ENCODE measurements at regions not wholly inside any gene's neighbourhood (a gene's known extent, or its start where the extent isn't known, plus 50 kb on each side); places are given as distances from the start of the nearest gene placed in this dataset.
"Not testable (repeated sequence)": the region's sequence is repeated elsewhere in the genome, so short reads cannot be mapped to it uniquely, and the experiment has no call there.

DNA sequence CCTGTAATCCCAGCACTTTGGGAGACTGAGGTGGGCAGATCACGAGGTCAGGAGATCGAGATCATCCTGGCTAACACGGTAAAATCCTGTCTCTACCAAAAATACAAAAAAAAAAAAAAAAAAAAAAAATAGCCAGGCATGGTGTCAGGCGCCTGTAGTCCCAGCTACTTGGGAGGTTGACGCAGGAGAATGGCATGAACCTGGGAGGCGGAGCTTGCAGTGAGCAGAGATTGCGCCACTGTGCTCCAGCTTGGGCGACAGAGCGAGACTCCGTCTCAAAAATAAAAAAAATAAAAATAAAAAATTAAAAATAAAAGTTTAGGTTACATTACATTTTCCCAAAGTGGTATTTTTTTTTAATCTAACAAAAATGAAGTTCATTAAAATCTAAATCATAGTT is 218.1 kb upstream of the TMEFF2 start:
- WGBS = 90% methylated on average over 10 of the region's 10 CpGs
- H3K27me3 ChIP-seq (ENCODE audit: control insufficient read depth, insufficient read depth); H3K9me3 ChIP-seq (ENCODE audit: control insufficient read depth, low read length); H3K4me3 ChIP-seq (ENCODE audit: low read length); H3K4me1 ChIP-seq (ENCODE audit: control insufficient read depth, insufficient read depth, low read length); intact Hi-C loops (cut with DNase I); H3K27ac ChIP-seq (ENCODE audit: low read length); DNase-seq; ATAC-seq: not testable (repeated sequence)

DNA sequence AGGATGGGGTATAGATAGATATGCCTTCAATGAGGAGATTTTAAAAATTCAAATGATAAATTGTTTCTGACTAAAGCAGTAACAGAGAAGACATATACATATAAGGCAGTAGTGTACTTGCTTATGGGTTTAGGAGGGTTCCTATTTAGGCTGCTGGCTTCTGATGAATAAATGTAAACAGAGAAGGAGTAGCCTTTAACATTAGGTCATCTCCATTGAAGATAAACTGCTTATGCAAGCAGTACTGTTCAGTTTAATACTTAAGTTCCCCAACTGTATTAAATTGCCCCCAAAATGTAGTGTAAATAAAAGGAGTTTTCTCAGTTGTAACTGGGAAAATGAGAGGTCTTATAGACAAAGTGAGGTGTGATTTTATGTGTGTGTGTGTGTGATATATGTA is 217.7 kb upstream of the TMEFF2 start:
- H3K4me3 ChIP-seq (ENCODE audit: low read length) = no peak overlapping the region

DNA sequence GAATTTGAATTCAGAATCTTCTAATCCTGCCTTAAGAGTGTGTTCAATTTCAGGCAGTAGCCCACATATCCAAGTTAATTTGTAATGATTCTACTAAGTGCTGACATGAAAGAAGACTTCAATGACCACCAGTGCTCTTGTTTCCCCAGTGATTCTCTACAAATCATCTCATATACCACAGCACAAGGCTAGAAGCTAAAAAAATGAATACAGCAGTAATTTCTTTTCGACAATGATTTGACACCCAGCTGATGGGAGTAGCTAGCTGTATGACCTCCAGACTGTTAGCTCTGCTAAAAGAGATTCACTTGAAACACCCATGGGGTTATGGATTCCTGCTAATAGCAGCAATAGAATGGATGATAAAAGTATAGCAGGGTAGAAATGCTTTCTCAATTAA is 217.0 kb upstream of the TMEFF2 start:
- WGBS = 77% methylated on average over 1 of the region's 1 CpG
- H3K27ac ChIP-seq (ENCODE audit: low read length) = no peak overlapping the region
- H3K4me3 ChIP-seq (ENCODE audit: low read length) = no peak overlapping the region
- no peak for ATAC-seq
- H3K9me3 ChIP-seq (ENCODE audit: control insufficient read depth, low read length) = no peaks in the 10 kb centered on the region
- no peaks in the 10 kb centered on the region for H3K27me3 ChIP-seq (ENCODE audit: control insufficient read depth, insufficient read depth)
- DNase-seq = no peak
- no peaks in the 10 kb centered on the region for H3K4me1 ChIP-seq (ENCODE audit: control insufficient read depth, insufficient read depth, low read length)
- intact Hi-C loops (cut with DNase I) = no loop called here

More for the DNA sequence above, 217.7 kb upstream of the TMEFF2 start:
- H3K4me1 ChIP-seq (ENCODE audit: control insufficient read depth, insufficient read depth, low read length) = no peaks in the 10 kb centered on the region
- no peak overlapping the region for H3K27ac ChIP-seq (ENCODE audit: low read length)
- intact Hi-C loops (cut with DNase I) = no loop called here
- DNase-seq (no peak), ATAC-seq (no peak)
- no peaks in the 10 kb centered on the region for H3K27me3 ChIP-seq (ENCODE audit: control insufficient read depth, insufficient read depth)
- H3K9me3 ChIP-seq (ENCODE audit: control insufficient read depth, low read length) = no peaks in the 10 kb centered on the region

DNA sequence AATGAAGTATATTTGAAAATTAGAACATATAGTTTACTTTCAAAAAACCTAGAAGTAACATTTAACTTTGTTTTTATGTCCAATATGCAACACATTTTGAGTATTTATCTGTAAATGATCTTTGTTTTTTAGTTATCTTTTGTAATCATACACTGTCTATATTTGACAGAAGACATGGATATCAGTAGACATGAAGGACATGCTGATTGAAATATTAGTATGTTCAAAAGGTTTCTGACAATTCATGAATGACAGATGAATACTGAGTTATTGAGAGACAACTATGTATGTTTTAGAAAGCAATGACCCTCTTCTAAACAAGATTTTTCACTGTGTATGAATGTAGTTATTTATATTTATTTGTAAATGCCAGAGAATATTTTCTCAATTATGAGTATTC is 215.6 kb upstream of the TMEFF2 start:
- Histone ChIP-seq H3K27ac (ENCODE audit: low read length) (no peak overlapping the region), H3K4me1 (ENCODE audit: control insufficient read depth, insufficient read depth, low read length) (no peaks in the 10 kb centered on the region), H3K27me3 (ENCODE audit: control insufficient read depth, insufficient read depth) (no peaks in the 10 kb centered on the region), H3K9me3 (ENCODE audit: control insufficient read depth, low read length) (no peaks in the 10 kb centered on the region), H3K4me3 (ENCODE audit: low read length) (no peak overlapping the region)
- intact Hi-C loops (cut with DNase I) = no loop called here
- ATAC-seq (no peak), DNase-seq (no peak)

DNA sequence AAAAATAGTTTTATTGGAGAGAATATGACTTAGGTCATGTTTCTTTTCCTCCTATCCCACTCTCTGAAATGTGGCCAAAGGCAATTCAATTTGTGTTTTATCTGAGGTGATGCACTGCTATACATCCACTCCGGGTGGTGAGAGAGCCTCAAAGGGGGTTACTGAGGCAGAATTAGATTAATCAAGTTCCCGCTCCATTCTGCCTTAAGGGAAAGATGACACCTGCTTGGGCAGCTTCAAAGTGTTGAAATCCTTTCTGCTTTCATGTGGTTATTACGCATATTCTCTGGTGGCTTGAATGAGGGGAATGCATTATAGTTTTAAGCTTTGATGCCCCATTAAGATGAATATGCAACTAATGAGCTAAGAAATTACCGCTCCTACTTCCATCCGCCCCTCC is 213.0 kb upstream of the TMEFF2 start:
- H3K4me3 ChIP-seq (ENCODE audit: low read length) = no peak overlapping the region
- ATAC-seq = no peak
- WGBS = 69% methylated on average over 5 of the region's 5 CpGs
- no peaks in the 10 kb centered on the region for H3K27me3 ChIP-seq (ENCODE audit: control insufficient read depth, insufficient read depth)
- no peaks in the 10 kb centered on the region for H3K9me3 ChIP-seq (ENCODE audit: control insufficient read depth, low read length)
- no peaks in the 10 kb centered on the region for H3K4me1 ChIP-seq (ENCODE audit: control insufficient read depth, insufficient read depth, low read length)
- no peak overlapping the region for H3K27ac ChIP-seq (ENCODE audit: low read length)
- intact Hi-C loops (cut with DNase I) = no loop called here
- no peak for DNase-seq

DNA sequence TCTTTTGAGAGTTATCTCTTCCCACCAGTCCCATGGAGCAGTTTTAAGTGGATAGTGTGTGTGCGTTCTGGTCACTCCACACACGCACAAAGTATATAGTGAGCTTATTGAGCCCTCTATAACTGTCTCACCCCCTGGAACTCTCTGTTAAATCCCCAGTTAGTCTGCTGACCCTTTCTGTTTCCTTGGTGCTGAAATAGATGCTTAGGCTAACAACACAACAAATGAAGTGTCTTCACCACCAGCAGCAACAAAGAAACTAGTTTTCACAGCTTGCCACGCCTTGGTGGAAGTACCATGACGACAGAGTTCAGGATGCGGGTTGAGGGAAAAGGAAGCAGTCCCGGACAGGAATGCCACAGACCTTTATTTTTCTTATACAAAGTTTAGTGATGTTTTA is 203.5 kb upstream of the TMEFF2 start:
- no peak overlapping the region for H3K27ac ChIP-seq (ENCODE audit: low read length)

DNA sequence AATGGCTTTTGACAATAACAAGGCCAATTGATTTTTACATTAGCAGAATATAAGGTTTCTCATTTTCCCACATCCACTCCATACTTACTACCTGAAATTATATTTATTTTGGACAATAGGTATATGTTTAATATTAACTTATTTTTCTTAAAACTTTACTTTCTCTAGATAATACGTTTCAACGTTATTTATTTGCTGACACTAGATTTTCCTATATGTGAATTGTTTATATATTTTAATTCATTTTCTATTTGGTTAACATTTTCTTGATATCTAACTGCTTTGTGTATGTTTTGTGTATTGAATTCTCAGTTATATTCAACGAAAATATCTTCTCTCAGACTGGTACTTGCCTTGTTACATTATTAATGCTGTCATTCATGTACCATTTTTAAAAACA is 199.9 kb upstream of the TMEFF2 start:
- no peaks in the 10 kb centered on the region for H3K27me3 ChIP-seq (ENCODE audit: control insufficient read depth, insufficient read depth)
- 89% methylated on average over 3 of the region's 3 CpGs for WGBS
- no peak overlapping the region for H3K27ac ChIP-seq (ENCODE audit: low read length)
- no peak for ATAC-seq
- intact Hi-C loops (cut with DNase I) = no loop called here
- no peaks in the 10 kb centered on the region for H3K9me3 ChIP-seq (ENCODE audit: control insufficient read depth, low read length)
- no peaks in the 10 kb centered on the region for H3K4me1 ChIP-seq (ENCODE audit: control insufficient read depth, insufficient read depth, low read length)
- no peak overlapping the region for H3K4me3 ChIP-seq (ENCODE audit: low read length)
- DNase-seq = no peak

More for the DNA sequence above, 203.5 kb upstream of the TMEFF2 start:
- no peaks in the 10 kb centered on the region for H3K9me3 ChIP-seq (ENCODE audit: control insufficient read depth, low read length)
- no peaks in the 10 kb centered on the region for H3K4me1 ChIP-seq (ENCODE audit: control insufficient read depth, insufficient read depth, low read length)
- WGBS = 83% methylated on average over 6 of the region's 6 CpGs
- DNase-seq (no peak), ATAC-seq (no peak)
- no peaks in the 10 kb centered on the region for H3K27me3 ChIP-seq (ENCODE audit: control insufficient read depth, insufficient read depth)
- H3K4me3 ChIP-seq (ENCODE audit: low read length) = no peak overlapping the region
- intact Hi-C loops (cut with DNase I) = no loop called here

DNA sequence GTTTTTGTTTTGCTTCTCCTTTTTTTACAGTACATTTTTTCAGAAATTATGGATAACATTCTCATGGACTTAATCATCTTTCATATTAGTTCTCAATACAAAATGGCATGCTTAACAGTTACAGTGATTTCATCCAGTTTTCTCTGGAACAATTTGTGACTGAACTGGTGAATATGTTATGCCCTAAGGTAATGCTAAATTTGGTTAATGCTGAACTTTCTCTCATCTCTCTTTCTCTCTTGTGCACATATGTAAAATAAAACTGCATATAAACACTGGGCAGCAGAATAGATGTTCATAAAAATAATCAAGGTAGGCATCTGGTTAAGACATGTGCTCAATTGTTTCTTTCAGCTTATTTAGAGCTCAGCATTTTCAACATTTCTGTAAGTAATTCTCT is 196.3 kb upstream of the TMEFF2 start:
- no peaks in the 10 kb centered on the region for H3K9me3 ChIP-seq (ENCODE audit: control insufficient read depth, low read length)
- DNase-seq (no peak), ATAC-seq (no peak)
- no peaks in the 10 kb centered on the region for H3K4me1 ChIP-seq (ENCODE audit: control insufficient read depth, insufficient read depth, low read length)
- no peak overlapping the region for H3K27ac ChIP-seq (ENCODE audit: low read length)
- no peaks in the 10 kb centered on the region for H3K27me3 ChIP-seq (ENCODE audit: control insufficient read depth, insufficient read depth)
- intact Hi-C loops (cut with DNase I) = no loop called here
- no peak overlapping the region for H3K4me3 ChIP-seq (ENCODE audit: low read length)

DNA sequence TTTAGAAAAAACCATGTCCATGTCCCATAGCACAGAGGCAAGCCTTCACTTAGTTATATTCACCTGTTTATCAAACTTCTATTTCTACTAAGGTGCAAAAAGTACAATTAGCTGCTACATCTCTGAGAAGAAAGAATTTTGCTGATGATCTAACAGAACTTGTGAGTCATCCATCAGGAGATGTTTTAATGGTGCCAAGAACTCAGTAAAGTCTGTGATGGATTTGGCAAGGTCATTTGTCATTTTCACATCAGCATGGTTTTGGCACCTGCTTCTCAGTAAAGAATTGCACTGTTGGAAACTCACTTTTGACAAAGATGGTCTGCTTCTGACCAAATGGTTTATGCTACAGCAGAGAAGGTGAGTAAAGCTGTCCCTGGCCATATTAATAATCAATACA is 195.7 kb upstream of the TMEFF2 start:
- ATAC-seq (no peak), DNase-seq (no peak)
- Histone ChIP-seq H3K27me3 (ENCODE audit: control insufficient read depth, insufficient read depth) (no peaks in the 10 kb centered on the region), H3K27ac (ENCODE audit: low read length) (no peak overlapping the region), H3K4me1 (ENCODE audit: control insufficient read depth, insufficient read depth, low read length) (no peaks in the 10 kb centered on the region), H3K9me3 (ENCODE audit: control insufficient read depth, low read length) (no peaks in the 10 kb centered on the region), H3K4me3 (ENCODE audit: low read length) (no peak overlapping the region)
- intact Hi-C loops (cut with DNase I) = no loop called here

DNA sequence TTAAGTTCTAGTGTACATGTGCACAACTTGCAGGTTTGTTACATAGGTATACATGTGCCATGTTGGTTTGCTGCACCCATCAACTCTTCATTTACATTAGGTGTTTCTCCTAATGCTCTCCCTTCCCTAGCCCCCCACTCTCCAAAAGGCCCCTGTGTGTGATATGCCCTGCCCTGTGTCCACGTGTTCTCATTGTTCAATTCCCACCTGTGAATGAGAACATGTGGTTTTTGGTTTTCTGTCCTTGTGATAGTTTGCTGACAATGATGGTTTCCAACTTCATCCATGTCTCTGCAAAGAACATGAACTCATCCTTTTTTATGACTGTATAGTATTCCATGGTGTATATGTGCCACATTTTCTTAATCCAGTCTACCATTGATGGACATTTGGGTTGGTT is 189.5 kb upstream of the TMEFF2 start:
- ATAC-seq; H3K4me3 ChIP-seq (ENCODE audit: low read length); H3K27me3 ChIP-seq (ENCODE audit: control insufficient read depth, insufficient read depth); intact Hi-C loops (cut with DNase I); H3K4me1 ChIP-seq (ENCODE audit: control insufficient read depth, insufficient read depth, low read length); DNase-seq; H3K27ac ChIP-seq (ENCODE audit: low read length); H3K9me3 ChIP-seq (ENCODE audit: control insufficient read depth, low read length): not testable (repeated sequence)
- 80% methylated on average over 1 of the region's 1 CpG for WGBS

DNA sequence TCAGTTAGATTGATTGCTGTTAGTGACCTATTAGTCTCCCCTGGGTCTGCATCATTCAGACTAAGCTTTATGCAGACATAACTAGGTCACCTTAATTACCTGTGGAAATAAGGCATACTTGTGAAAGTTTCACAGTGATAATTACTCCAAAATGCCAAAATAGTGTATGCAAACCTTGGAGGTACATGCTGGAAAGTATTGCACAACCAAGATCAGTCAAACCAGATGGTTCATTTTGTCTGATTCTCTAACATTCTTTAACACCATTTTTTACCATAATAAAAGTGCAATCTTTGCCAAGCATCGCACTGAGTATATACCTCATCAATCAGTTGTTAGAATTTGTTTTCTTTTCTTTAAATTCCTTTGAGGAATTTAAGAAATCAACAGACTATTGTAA is 186.3 kb upstream of the TMEFF2 start:
- DNase-seq (no peak), ATAC-seq (no peak)
- Histone ChIP-seq H3K27me3 (ENCODE audit: control insufficient read depth, insufficient read depth) (no peaks in the 10 kb centered on the region), H3K9me3 (ENCODE audit: control insufficient read depth, low read length) (no peaks in the 10 kb centered on the region), H3K27ac (ENCODE audit: low read length) (no peak overlapping the region), H3K4me3 (ENCODE audit: low read length) (no peak overlapping the region), H3K4me1 (ENCODE audit: control insufficient read depth, insufficient read depth, low read length) (no peaks in the 10 kb centered on the region)
- 70% methylated on average over 1 of the region's 1 CpG for WGBS
- intact Hi-C loops (cut with DNase I) = no loop called here

DNA sequence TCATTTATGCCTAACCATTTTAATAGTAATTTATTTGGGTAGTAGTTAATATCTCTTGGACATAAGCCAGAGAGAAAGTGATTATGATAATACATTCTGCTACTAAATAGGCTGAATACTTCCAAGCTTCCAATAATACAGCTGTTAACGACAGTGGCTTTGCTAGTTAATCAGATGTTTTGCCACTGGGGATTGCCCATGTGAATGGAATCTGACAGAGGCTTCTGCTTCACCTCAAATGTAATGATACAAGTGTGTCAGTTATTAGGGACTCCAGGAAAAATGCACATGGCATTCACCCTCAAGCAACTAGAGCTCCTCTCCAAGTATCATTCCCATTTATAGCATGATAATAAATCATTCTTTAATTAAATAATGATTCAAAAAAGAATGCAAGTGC is 185.0 kb upstream of the TMEFF2 start:
- H3K4me3 ChIP-seq (ENCODE audit: low read length) = no peak overlapping the region
- H3K27ac ChIP-seq (ENCODE audit: low read length) = no peak overlapping the region
- H3K4me1 ChIP-seq (ENCODE audit: control insufficient read depth, insufficient read depth, low read length) = no peaks in the 10 kb centered on the region
- intact Hi-C loops (cut with DNase I) = no loop called here
- H3K27me3 ChIP-seq (ENCODE audit: control insufficient read depth, insufficient read depth) = no peaks in the 10 kb centered on the region
- DNase-seq (no peak), ATAC-seq (no peak)
- H3K9me3 ChIP-seq (ENCODE audit: control insufficient read depth, low read length) = no peaks in the 10 kb centered on the region
- 28% methylated on average over 1 of the region's 1 CpG for WGBS
